ENCODE measurements at regions not wholly inside any gene's neighbourhood (a gene's known extent, or its start where the extent isn't known, plus 50 kb on each side); places are given as distances from the start of the nearest gene placed in this dataset.

DNA sequence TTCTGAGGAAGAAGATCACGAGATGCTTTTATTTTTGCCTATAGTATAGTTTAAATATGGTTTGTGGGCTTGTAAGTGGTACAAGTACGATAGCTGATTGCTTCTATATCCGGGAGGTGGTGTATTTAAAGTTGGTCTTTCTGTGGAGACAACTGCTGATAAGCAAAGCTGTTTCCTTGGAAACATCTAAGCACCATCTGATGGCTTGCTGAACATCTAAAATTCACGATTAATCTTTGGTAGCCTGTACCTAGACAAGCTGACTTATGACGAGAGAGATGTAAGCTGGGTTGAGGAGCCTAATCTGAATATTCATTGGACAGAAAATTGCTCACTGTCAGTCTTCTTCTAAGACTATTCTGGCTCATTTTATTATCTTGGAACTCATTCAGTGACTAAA, 74.6 kb upstream of the NWD2 start:
- TF ChIP-seq, protein P1, sequence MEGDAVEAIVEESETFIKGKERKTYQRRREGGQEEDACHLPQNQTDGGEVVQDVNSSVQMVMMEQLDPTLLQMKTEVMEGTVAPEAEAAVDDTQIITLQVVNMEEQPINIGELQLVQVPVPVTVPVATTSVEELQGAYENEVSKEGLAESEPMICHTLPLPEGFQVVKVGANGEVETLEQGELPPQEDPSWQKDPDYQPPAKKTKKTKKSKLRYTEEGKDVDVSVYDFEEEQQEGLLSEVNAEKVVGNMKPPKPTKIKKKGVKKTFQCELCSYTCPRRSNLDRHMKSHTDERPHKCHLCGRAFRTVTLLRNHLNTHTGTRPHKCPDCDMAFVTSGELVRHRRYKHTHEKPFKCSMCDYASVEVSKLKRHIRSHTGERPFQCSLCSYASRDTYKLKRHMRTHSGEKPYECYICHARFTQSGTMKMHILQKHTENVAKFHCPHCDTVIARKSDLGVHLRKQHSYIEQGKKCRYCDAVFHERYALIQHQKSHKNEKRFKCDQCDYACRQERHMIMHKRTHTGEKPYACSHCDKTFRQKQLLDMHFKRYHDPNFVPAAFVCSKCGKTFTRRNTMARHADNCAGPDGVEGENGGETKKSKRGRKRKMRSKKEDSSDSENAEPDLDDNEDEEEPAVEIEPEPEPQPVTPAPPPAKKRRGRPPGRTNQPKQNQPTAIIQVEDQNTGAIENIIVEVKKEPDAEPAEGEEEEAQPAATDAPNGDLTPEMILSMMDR (IDR thresholded peaks at IDR 0.05): no peak
- TF ChIP-seq POLR2A (IDR thresholded peaks at IDR 0.05): no peak
- no peak for TF ChIP-seq EP300 (IDR thresholded peaks at IDR 0.05)

Measured in ovary (tissue), 3 donors.